ENCODE measurements at regions not wholly inside any gene's neighbourhood (a gene's known extent, or its start where the extent isn't known, plus 50 kb on each side); places are given as distances from the start of the nearest gene placed in this dataset.
"Not testable (repeated sequence)": the region's sequence is repeated elsewhere in the genome, so short reads cannot be mapped to it uniquely, and the experiment has no call there.

GRCh38 chr14:65999865-66000264 is 486.3 kb upstream of the CCDC196 start:
- peaks cover 4% of the 10 kb centered on the region for H3K4me1 Mint-ChIP-seq (ENCODE audit: low read depth)
- peaks cover 4% of the 10 kb centered on the region for H3K36me3 Mint-ChIP-seq (ENCODE audit: low read depth)

GRCh38 chr14:66000766-66001165 is 485.4 kb upstream of the CCDC196 start:
- Mint-ChIP-seq H3K9me3 (peaks cover 41% of the 10 kb centered on the region), H3K27me3 (ENCODE audit: low read depth) (peaks cover 27% of the 10 kb centered on the region), H3K27ac (no peak overlapping the region), H3K4me3 (no peak overlapping the region), H3K4me1 (ENCODE audit: low read depth) (peaks cover 4% of the 10 kb centered on the region), H3K36me3 (ENCODE audit: low read depth) (no peaks in the 10 kb centered on the region)

More at GRCh38 chr14:65999865-66000264, 486.3 kb upstream of the CCDC196 start:
- Mint-ChIP-seq H3K4me3 (no peak overlapping the region), H3K27ac (no peak overlapping the region), H3K27me3 (ENCODE audit: low read depth) (peaks cover 34% of the 10 kb centered on the region), H3K9me3 (peaks cover 41% of the 10 kb centered on the region)

- Mint-ChIP-seq H3K4me3 (no peak overlapping the region), H3K27me3 (ENCODE audit: low read depth) (peaks cover 27% of the 10 kb centered on the region), H3K9me3 (peaks cover 41% of the 10 kb centered on the region), H3K27ac (no peak overlapping the region), H3K36me3 (ENCODE audit: low read depth) (no peaks in the 10 kb centered on the region), H3K4me1 (ENCODE audit: low read depth) (peaks cover 4% of the 10 kb centered on the region)
Observed at GRCh38 chr14:66001356-66001755, 484.8 kb upstream of the CCDC196 start.

GRCh38 chr14:66003082-66003730 is 483.0 kb upstream of the CCDC196 start:
- peaks cover 40% of the 10 kb centered on the region for H3K27me3 Mint-ChIP-seq (ENCODE audit: low read depth)
- no peaks in the 10 kb centered on the region for H3K36me3 Mint-ChIP-seq (ENCODE audit: low read depth)
- H3K4me3 Mint-ChIP-seq, result no peak overlapping the region
- peaks cover 37% of the 10 kb centered on the region for H3K9me3 Mint-ChIP-seq
- no peak overlapping the region for H3K27ac Mint-ChIP-seq
- H3K4me1 Mint-ChIP-seq (ENCODE audit: low read depth), result peaks cover 4% of the 10 kb centered on the region

- no peak overlapping the region for H3K4me3 Mint-ChIP-seq
- H3K27me3 Mint-ChIP-seq (ENCODE audit: low read depth), result peaks cover 40% of the 10 kb centered on the region
- H3K27ac Mint-ChIP-seq, result no peak overlapping the region
- peaks cover 14% of the 10 kb centered on the region for H3K9me3 Mint-ChIP-seq
- no peaks in the 10 kb centered on the region for H3K36me3 Mint-ChIP-seq (ENCODE audit: low read depth)
- H3K4me1 Mint-ChIP-seq (ENCODE audit: low read depth), result peaks cover 4% of the 10 kb centered on the region
Observed at GRCh38 chr14:66005900-66006434, 480.2 kb upstream of the CCDC196 start.

GRCh38 chr14:66008631-66009030 is 477.5 kb upstream of the CCDC196 start:
- H3K9me3 Mint-ChIP-seq, result peaks cover 5% of the 10 kb centered on the region
- no peaks in the 10 kb centered on the region for H3K36me3 Mint-ChIP-seq (ENCODE audit: low read depth)
- no peak overlapping the region for H3K27ac Mint-ChIP-seq
- H3K4me1 Mint-ChIP-seq (ENCODE audit: low read depth), result peaks cover 4% of the 10 kb centered on the region
- H3K4me3 Mint-ChIP-seq, result no peak overlapping the region
- peaks cover 22% of the 10 kb centered on the region for H3K27me3 Mint-ChIP-seq (ENCODE audit: low read depth)

GRCh38 chr14:66009089-66009488 is 477.1 kb upstream of the CCDC196 start:
- H3K4me3 Mint-ChIP-seq, result no peak overlapping the region
- H3K9me3 Mint-ChIP-seq, result peaks cover 4% of the 10 kb centered on the region
- no peak overlapping the region for H3K27ac Mint-ChIP-seq
- H3K4me1 Mint-ChIP-seq (ENCODE audit: low read depth), result peaks cover 4% of the 10 kb centered on the region
- H3K36me3 Mint-ChIP-seq (ENCODE audit: low read depth), result no peaks in the 10 kb centered on the region
- H3K27me3 Mint-ChIP-seq (ENCODE audit: low read depth), result peaks cover 20% of the 10 kb centered on the region

- Mint-ChIP-seq H3K27ac (no peak overlapping the region), H3K27me3 (ENCODE audit: low read depth) (peaks cover 19% of the 10 kb centered on the region), H3K4me1 (ENCODE audit: low read depth) (no peaks in the 10 kb centered on the region), H3K9me3 (no peaks in the 10 kb centered on the region), H3K4me3 (no peak overlapping the region), H3K36me3 (ENCODE audit: low read depth) (no peaks in the 10 kb centered on the region)
Observed at GRCh38 chr14:66010695-66011094, 475.5 kb upstream of the CCDC196 start.

GRCh38 chr14:66011855-66012254 is 474.3 kb upstream of the CCDC196 start:
- peaks cover 2% of the 10 kb centered on the region for H3K36me3 Mint-ChIP-seq (ENCODE audit: low read depth)
- H3K27me3 Mint-ChIP-seq (ENCODE audit: low read depth), result peaks cover 20% of the 10 kb centered on the region
- no peaks in the 10 kb centered on the region for H3K4me1 Mint-ChIP-seq (ENCODE audit: low read depth)
- no peak overlapping the region for H3K27ac Mint-ChIP-seq
- H3K9me3 Mint-ChIP-seq, result peaks cover 3% of the 10 kb centered on the region
- no peak overlapping the region for H3K4me3 Mint-ChIP-seq

GRCh38 chr14:66013607-66014006 is 472.6 kb upstream of the CCDC196 start:
- H3K27ac Mint-ChIP-seq; H3K36me3 Mint-ChIP-seq (ENCODE audit: low read depth); H3K9me3 Mint-ChIP-seq; H3K4me1 Mint-ChIP-seq (ENCODE audit: low read depth); H3K27me3 Mint-ChIP-seq (ENCODE audit: low read depth); H3K4me3 Mint-ChIP-seq: not testable (repeated sequence)

- no peaks in the 10 kb centered on the region for H3K4me1 Mint-ChIP-seq (ENCODE audit: low read depth)
- H3K27ac Mint-ChIP-seq, result no peak overlapping the region
- peaks cover 2% of the 10 kb centered on the region for H3K36me3 Mint-ChIP-seq (ENCODE audit: low read depth)
- no peak overlapping the region for H3K4me3 Mint-ChIP-seq
- H3K27me3 Mint-ChIP-seq (ENCODE audit: low read depth), result peaks cover 12% of the 10 kb centered on the region
- H3K9me3 Mint-ChIP-seq, result peaks cover 4% of the 10 kb centered on the region
Observed at GRCh38 chr14:66015071-66015780, 470.9 kb upstream of the CCDC196 start.

- peaks cover 4% of the 10 kb centered on the region for H3K9me3 Mint-ChIP-seq
- H3K4me3 Mint-ChIP-seq, result no peak overlapping the region
- no peaks in the 10 kb centered on the region for H3K4me1 Mint-ChIP-seq (ENCODE audit: low read depth)
- H3K27ac Mint-ChIP-seq, result no peak overlapping the region
- H3K36me3 Mint-ChIP-seq (ENCODE audit: low read depth), result peaks cover 2% of the 10 kb centered on the region
- peaks cover 12% of the 10 kb centered on the region for H3K27me3 Mint-ChIP-seq (ENCODE audit: low read depth)
Observed at GRCh38 chr14:66017927-66018326, 468.2 kb upstream of the CCDC196 start.

- H3K27me3 Mint-ChIP-seq (ENCODE audit: low read depth), result peaks cover 13% of the 10 kb centered on the region
- H3K27ac Mint-ChIP-seq, result no peak overlapping the region
- no peaks in the 10 kb centered on the region for H3K4me1 Mint-ChIP-seq (ENCODE audit: low read depth)
- no peak overlapping the region for H3K4me3 Mint-ChIP-seq
- H3K9me3 Mint-ChIP-seq, result peaks cover 5% of the 10 kb centered on the region
- H3K36me3 Mint-ChIP-seq (ENCODE audit: low read depth), result no peaks in the 10 kb centered on the region
Observed at GRCh38 chr14:66022526-66022925, 463.6 kb upstream of the CCDC196 start.

- peaks cover 19% of the 10 kb centered on the region for H3K27me3 Mint-ChIP-seq (ENCODE audit: low read depth)
- peaks cover 9% of the 10 kb centered on the region for H3K9me3 Mint-ChIP-seq
- no peak overlapping the region for H3K4me3 Mint-ChIP-seq
- no peak overlapping the region for H3K27ac Mint-ChIP-seq
- H3K36me3 Mint-ChIP-seq (ENCODE audit: low read depth), result peaks cover 4% of the 10 kb centered on the region
- no peaks in the 10 kb centered on the region for H3K4me1 Mint-ChIP-seq (ENCODE audit: low read depth)
Observed at GRCh38 chr14:66025779-66026178, 460.4 kb upstream of the CCDC196 start.

- not testable (repeated sequence) for H3K4me3 Mint-ChIP-seq; H3K36me3 Mint-ChIP-seq (ENCODE audit: low read depth); H3K27ac Mint-ChIP-seq; H3K4me1 Mint-ChIP-seq (ENCODE audit: low read depth)
- Mint-ChIP-seq H3K9me3 (peaks cover 30% of the 10 kb centered on the region), H3K27me3 (ENCODE audit: low read depth) (peaks cover 21% of the 10 kb centered on the region)
Observed at GRCh38 chr14:66031981-66032380, 454.2 kb upstream of the CCDC196 start.

Data from T-helper 1 cell treated with Interleukin-12 subunit alpha and Interleukin-12 subunit beta and Interleukin-4 antibody, amounts not matched to agents 30 μg/mL and 1 μg/mL, for 36 hours (primary cell).